GM21723 (cell line): ENCODE measurements at regions not wholly inside any gene's neighbourhood (a gene's known extent, or its start where the extent isn't known, plus 50 kb on each side); places are given as distances from the start of the nearest gene placed in this dataset.

Source experiments
- ATAC-seq: cut with Tn5 transposase; IDR thresholded peaks from one replicate; pipeline ENCODE4 v1.9.1; 2021; ENCODE audit warnings: mild to moderate bottlenecking, moderate library complexity; ENCODE audit not compliant: unreplicated experiment

- no peak for ATAC-seq
These were observed 277.4 kb upstream of the JAG1 start for GRCh38 chr20:10951216-10951615.

GRCh38 chr20:10951904-10952303 lies 278.1 kb upstream of the JAG1 start:
- ATAC-seq: no peak

GRCh38 chr20:10953437-10953836 lies 279.6 kb upstream of the JAG1 start:
- ATAC-seq: no peak

GRCh38 chr20:10954137-10954840 lies 280.5 kb upstream of the JAG1 start:
- ATAC-seq: no peak

GRCh38 chr20:10954908-10955580 lies 281.2 kb upstream of the JAG1 start:
- ATAC-seq: no peak

- ATAC-seq: no peak
These were observed 284.5 kb upstream of the JAG1 start for GRCh38 chr20:10958279-10958678.

- no peak for ATAC-seq
These were observed 286.6 kb upstream of the JAG1 start for GRCh38 chr20:10960416-10960815.

GRCh38 chr20:10961651-10962288 lies 288.0 kb upstream of the JAG1 start:
- no peak for ATAC-seq

- ATAC-seq: no peak
These were observed 289.1 kb upstream of the JAG1 start for GRCh38 chr20:10962937-10963336.

- no peak for ATAC-seq
These were observed 290.0 kb upstream of the JAG1 start for GRCh38 chr20:10963717-10964266.

- ATAC-seq: no peak
These were observed 292.2 kb upstream of the JAG1 start for GRCh38 chr20:10965936-10966470.

GRCh38 chr20:10970109-10970508 lies 296.3 kb upstream of the JAG1 start:
- ATAC-seq: no peak

GRCh38 chr20:10971096-10971495 lies 297.3 kb upstream of the JAG1 start:
- no peak for ATAC-seq

- ATAC-seq: no peak
These were observed 298.5 kb upstream of the JAG1 start for GRCh38 chr20:10972219-10972860.

- no peak for ATAC-seq
These were observed 302.3 kb upstream of the JAG1 start for GRCh38 chr20:10976051-10976450.

GRCh38 chr20:10978019-10978702 lies 304.4 kb upstream of the JAG1 start:
- ATAC-seq: no peak

GRCh38 chr20:10978713-10979112 lies 304.9 kb upstream of the JAG1 start:
- no peak for ATAC-seq

GRCh38 chr20:10982692-10983091 lies 308.9 kb upstream of the JAG1 start:
- no peak for ATAC-seq

- ATAC-seq: no peak
These were observed 310.5 kb upstream of the JAG1 start for GRCh38 chr20:10984294-10984693.

GRCh38 chr20:10984913-10985312 lies 311.1 kb upstream of the JAG1 start:
- ATAC-seq: no peak

GRCh38 chr20:10985536-10985935 lies 311.7 kb upstream of the JAG1 start:
- no peak for ATAC-seq
